KMS-11 (cell line): ENCODE measurements at regions not wholly inside any gene's neighbourhood (a gene's known extent, or its start where the extent isn't known, plus 50 kb on each side); places are given as distances from the start of the nearest gene placed in this dataset.

Source experiments
- H2AFZ ChIP-seq: fragments of 200-600 bp; sonication (generic); 2 replicates; pipeline ENCODE4 v1.6.1; 2016; ENCODE audit warnings: antibody characterized with exemption, mixed run types, low read depth
- H3K27ac ChIP-seq: fragments of 200-600 bp; sonication (generic); 2 replicates; pipeline ENCODE4 v1.6.1; 2016; ENCODE audit warnings: mild to moderate bottlenecking, mixed run types
- H3K27me3 ChIP-seq: fragments of 200-600 bp; sonication (generic); 2 replicates; pipeline ENCODE4 v1.6.1; 2017; ENCODE audit warnings: mild to moderate bottlenecking, low read depth, mixed run types, moderate library complexity; ENCODE audit not compliant: insufficient read depth
- H3K36me3 ChIP-seq: fragments of 200-600 bp; sonication (generic); 2 replicates; pipeline ENCODE4 v1.6.1; 2017; ENCODE audit warnings: mild to moderate bottlenecking, mixed run types; ENCODE audit not compliant: insufficient read depth
- H3K4me1 ChIP-seq: fragments of 200-600 bp; sonication (generic); 2 replicates; pipeline ENCODE4 v1.6.1; 2016; ENCODE audit warnings: mild to moderate bottlenecking, low read depth, mixed run types; ENCODE audit not compliant: poor library complexity, severe bottlenecking
- H3K4me2 ChIP-seq: fragments of 200-600 bp; sonication (generic); 2 replicates; pipeline ENCODE4 v1.7.0; 2016; ENCODE audit warnings: mild to moderate bottlenecking, mixed run types
- H3K4me3 ChIP-seq: fragments of 200-600 bp; sonication (generic); IDR thresholded peaks from 2 replicates; pipeline ENCODE4 v1.6.1; 2017; ENCODE audit warnings: low read depth, low read length, mixed read lengths; ENCODE audit not compliant: insufficient read depth
- H3K79me2 ChIP-seq: fragments of 200-600 bp; sonication (generic); 2 replicates; pipeline ENCODE4 v1.6.1; 2016; ENCODE audit warnings: low read depth, mixed run types; ENCODE audit not compliant: insufficient read depth
- H3K9ac ChIP-seq: fragments of 200-600 bp; sonication (generic); 2 replicates; pipeline ENCODE4 v1.6.1; 2016; ENCODE audit warnings: mild to moderate bottlenecking, mixed run types
- H4K20me1 ChIP-seq: fragments of 200-600 bp; sonication (generic); 2 replicates; pipeline ENCODE4 v1.6.1; 2016; ENCODE audit warnings: mild to moderate bottlenecking, mixed run types; ENCODE audit not compliant: insufficient read depth
- TF ChIP-seq, protein P1 (sequence below): fragments of 200-600 bp; sonication (generic); conservative IDR thresholded peaks from 2 replicates; pipeline ENCODE4 v1.6.1; 2017; ENCODE audit warnings: low read depth, mild to moderate bottlenecking, antibody characterized with exemption, low read length, moderate library complexity, mixed read lengths

DNA sequence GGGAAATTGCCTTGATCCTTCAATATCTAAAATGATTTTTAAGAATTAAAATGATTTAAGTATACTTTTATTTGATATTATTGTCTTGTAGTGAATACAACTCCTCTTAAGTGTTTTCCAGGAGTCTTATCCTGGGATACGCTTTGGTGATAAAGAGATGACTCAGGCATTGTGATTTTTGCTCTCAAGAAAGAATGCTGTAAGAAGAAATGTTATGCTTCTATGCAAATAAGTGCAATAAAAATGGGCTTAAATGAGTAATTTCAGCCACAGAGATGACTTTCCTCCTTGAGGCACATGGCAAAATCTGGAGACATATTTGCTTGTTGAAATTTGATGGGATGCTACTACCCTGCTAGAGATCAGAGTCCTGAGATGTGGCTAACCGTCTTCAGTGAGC, 358.6 kb upstream of the BCHE start:
- no peaks in the 10 kb centered on the region for H3K27me3 ChIP-seq
- no peaks in the 10 kb centered on the region for H3K36me3 ChIP-seq
- TF ChIP-seq, protein P1, sequence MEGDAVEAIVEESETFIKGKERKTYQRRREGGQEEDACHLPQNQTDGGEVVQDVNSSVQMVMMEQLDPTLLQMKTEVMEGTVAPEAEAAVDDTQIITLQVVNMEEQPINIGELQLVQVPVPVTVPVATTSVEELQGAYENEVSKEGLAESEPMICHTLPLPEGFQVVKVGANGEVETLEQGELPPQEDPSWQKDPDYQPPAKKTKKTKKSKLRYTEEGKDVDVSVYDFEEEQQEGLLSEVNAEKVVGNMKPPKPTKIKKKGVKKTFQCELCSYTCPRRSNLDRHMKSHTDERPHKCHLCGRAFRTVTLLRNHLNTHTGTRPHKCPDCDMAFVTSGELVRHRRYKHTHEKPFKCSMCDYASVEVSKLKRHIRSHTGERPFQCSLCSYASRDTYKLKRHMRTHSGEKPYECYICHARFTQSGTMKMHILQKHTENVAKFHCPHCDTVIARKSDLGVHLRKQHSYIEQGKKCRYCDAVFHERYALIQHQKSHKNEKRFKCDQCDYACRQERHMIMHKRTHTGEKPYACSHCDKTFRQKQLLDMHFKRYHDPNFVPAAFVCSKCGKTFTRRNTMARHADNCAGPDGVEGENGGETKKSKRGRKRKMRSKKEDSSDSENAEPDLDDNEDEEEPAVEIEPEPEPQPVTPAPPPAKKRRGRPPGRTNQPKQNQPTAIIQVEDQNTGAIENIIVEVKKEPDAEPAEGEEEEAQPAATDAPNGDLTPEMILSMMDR = no peak
- no peak overlapping the region for H3K27ac ChIP-seq
- no peak overlapping the region for H3K9ac ChIP-seq
- H3K4me3 ChIP-seq = no peak overlapping the region
- no peak overlapping the region for H2AFZ ChIP-seq
- H4K20me1 ChIP-seq = no peaks in the 10 kb centered on the region
- no peaks in the 10 kb centered on the region for H3K79me2 ChIP-seq
- H3K4me2 ChIP-seq = no peak overlapping the region
- H3K4me1 ChIP-seq = no peaks in the 10 kb centered on the region

DNA sequence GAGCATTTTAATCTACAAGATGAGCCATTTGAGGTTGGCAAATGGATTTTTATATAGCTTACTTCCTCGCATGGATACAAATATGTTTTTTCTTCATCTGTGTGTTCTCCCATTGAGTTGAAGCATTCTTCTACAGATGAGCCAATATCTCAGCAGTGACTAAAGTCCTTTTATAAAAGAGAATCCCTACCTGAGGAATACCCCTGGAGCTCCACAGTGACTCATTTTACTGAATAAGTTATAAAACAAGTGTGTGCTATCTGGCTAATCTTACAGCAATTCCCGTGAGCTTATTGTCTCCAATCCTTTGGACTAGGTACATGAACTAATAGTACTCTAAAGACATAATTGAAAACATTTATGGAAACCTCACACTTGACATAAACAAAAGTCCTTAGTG, 354.2 kb upstream of the BCHE start:
- no peak overlapping the region for H3K4me2 ChIP-seq
- H3K36me3 ChIP-seq = no peaks in the 10 kb centered on the region
- H3K4me1 ChIP-seq = no peaks in the 10 kb centered on the region
- no peak overlapping the region for H2AFZ ChIP-seq
- H3K27ac ChIP-seq = no peak overlapping the region
- H3K4me3 ChIP-seq = no peak overlapping the region
- no peak overlapping the region for H3K9ac ChIP-seq
- no peaks in the 10 kb centered on the region for H3K27me3 ChIP-seq
- TF ChIP-seq, protein P1 = no peak
- no peaks in the 10 kb centered on the region for H4K20me1 ChIP-seq
- H3K79me2 ChIP-seq = no peaks in the 10 kb centered on the region

DNA sequence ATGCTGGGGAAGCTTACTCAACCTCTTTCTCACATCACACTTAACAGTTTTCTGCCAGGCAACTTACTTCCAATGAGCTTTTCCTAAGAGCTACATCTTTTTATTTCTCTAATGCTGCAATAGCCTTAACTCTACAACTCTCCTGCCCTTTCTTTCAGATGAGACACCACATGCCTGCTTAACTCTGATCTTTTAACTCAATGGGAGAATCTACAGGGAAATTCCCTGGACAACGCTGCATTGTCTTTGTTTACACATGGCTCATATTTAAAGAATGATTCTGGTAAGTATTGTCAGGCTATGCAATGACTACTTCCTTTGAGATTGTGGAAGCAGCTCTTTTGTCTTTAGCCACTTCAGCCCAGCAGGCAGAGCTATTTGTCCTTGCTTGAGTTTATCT, 353.1 kb upstream of the BCHE start:
- Histone ChIP-seq H3K9ac (no peak overlapping the region), H3K27me3 (no peaks in the 10 kb centered on the region), H3K27ac (no peak overlapping the region), H3K4me3 (no peak overlapping the region), H2AFZ (no peak overlapping the region), H3K4me1 (no peaks in the 10 kb centered on the region), H4K20me1 (no peaks in the 10 kb centered on the region), H3K36me3 (no peaks in the 10 kb centered on the region), H3K4me2 (no peak overlapping the region), H3K79me2 (no peaks in the 10 kb centered on the region)
- TF ChIP-seq, protein P1 = no peak

DNA sequence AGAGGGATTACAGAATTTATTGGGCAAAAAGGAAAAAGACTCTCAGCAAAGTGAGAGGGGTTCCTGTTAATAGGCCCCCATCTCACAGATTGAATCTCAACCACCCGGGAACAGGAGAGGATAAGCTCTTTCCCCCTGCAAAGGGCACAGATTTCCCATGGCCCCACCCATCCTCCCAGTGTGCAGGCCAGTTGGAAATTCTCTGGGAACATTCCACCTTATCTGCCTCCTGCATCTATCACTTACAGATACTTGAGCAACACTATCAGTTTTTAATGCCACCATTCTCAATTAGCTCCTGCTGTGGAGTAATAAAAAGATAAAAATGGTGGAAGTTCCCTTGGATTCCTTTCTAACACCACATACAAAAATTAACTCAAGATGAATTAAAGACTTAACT, 350.0 kb upstream of the BCHE start:
- no peaks in the 10 kb centered on the region for H3K4me1 ChIP-seq
- H3K27ac ChIP-seq = no peak overlapping the region
- H3K4me2 ChIP-seq = no peak overlapping the region
- no peak overlapping the region for H3K4me3 ChIP-seq
- H3K27me3 ChIP-seq = no peaks in the 10 kb centered on the region
- no peaks in the 10 kb centered on the region for H3K79me2 ChIP-seq
- no peaks in the 10 kb centered on the region for H3K36me3 ChIP-seq
- no peak overlapping the region for H3K9ac ChIP-seq
- no peaks in the 10 kb centered on the region for H4K20me1 ChIP-seq
- no peak overlapping the region for H2AFZ ChIP-seq
- TF ChIP-seq, protein P1 = no peak

DNA sequence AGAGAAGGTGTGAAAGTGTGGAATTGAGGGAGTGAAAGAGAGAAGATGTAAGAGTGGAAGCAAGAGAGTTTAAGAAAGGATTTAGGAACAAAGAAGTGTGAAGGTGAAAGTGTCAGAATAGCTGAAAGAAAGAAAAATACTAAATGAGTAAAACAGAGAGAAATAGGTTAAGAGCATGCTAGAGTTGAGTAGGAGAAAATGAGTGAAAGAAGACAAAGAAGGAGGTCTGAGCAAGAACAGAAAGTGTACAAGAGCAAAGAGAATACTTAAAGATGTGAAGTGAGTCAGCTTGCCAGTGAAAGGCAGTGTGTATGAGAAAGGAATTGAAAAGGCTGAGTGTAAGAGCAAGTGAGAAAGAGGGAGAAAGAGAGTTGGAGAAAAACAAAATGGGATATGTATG, 348.8 kb upstream of the BCHE start:
- H3K9ac ChIP-seq = no peak overlapping the region
- no peak overlapping the region for H3K4me3 ChIP-seq
- H3K36me3 ChIP-seq = no peaks in the 10 kb centered on the region
- H2AFZ ChIP-seq = no peak overlapping the region
- no peak overlapping the region for H3K4me2 ChIP-seq
- H3K27ac ChIP-seq = no peak overlapping the region
- TF ChIP-seq, protein P1 = no peak
- H3K4me1 ChIP-seq = no peaks in the 10 kb centered on the region
- no peaks in the 10 kb centered on the region for H3K79me2 ChIP-seq
- H3K27me3 ChIP-seq = no peaks in the 10 kb centered on the region
- no peaks in the 10 kb centered on the region for H4K20me1 ChIP-seq
